ENCODE measurements at regions not wholly inside any gene's neighbourhood (a gene's known extent, or its start where the extent isn't known, plus 50 kb on each side); places are given as distances from the start of the nearest gene placed in this dataset.

GRCh38 chr2:14511541-14511940 is 121.0 kb upstream of the LRATD1 start:
- TF ChIP-seq CTCF (IDR thresholded peaks at IDR 0.05) (no peak), POLR2A (IDR thresholded peaks at IDR 0.05) (no peak), POLR2AphosphoS5 (IDR thresholded peaks at IDR 0.05; ENCODE audit: insufficient read depth in 1 of 2, low read depth in 1 of 2) (no peak)

Measured in vagina (tissue), 2 donors.